DOHH2 (cell line): ENCODE measurements at regions not wholly inside any gene's neighbourhood (a gene's known extent, or its start where the extent isn't known, plus 50 kb on each side); places are given as distances from the start of the nearest gene placed in this dataset.

Experiments
- EZH2phosphoT487 ChIP-seq: fragments of 200-600 bp; sonication (generic); IDR thresholded peaks from 2 replicates; pipeline ENCODE4 v1.6.1; 2017; ENCODE audit warnings: borderline replicate concordance, mild to moderate bottlenecking, antibody characterized with exemption, low read length, moderate library complexity, mixed read lengths
- TF ChIP-seq, protein P1 (sequence below): fragments of 200-600 bp; sonication (generic); IDR thresholded peaks from one replicate; pipeline ENCODE4 v1.5.1; 2014; ENCODE audit warnings: antibody characterized with exemption, mild to moderate bottlenecking, low read depth, low read length; ENCODE audit not compliant: poor library complexity, severe bottlenecking

DNA sequence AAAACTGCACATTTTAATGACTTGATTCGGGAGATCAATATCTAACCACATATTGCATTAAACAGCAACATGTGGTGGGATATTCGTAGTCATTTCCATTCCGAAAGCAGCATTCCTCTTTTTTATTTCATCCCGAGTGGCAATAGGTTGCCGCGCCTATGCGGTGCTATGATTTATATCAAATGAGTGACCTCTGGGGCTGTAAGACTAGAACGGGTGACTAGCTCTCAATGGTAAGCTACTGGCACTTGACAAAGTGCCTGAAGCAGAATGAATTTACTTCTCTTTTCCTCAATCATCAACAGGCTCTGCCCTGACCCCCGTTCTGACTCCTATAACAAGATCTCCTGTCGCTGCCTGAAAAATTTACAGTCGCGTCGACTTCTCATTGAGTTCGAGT lies 162.3 kb downstream of the ZNF281 start:
- TF ChIP-seq, protein P1, sequence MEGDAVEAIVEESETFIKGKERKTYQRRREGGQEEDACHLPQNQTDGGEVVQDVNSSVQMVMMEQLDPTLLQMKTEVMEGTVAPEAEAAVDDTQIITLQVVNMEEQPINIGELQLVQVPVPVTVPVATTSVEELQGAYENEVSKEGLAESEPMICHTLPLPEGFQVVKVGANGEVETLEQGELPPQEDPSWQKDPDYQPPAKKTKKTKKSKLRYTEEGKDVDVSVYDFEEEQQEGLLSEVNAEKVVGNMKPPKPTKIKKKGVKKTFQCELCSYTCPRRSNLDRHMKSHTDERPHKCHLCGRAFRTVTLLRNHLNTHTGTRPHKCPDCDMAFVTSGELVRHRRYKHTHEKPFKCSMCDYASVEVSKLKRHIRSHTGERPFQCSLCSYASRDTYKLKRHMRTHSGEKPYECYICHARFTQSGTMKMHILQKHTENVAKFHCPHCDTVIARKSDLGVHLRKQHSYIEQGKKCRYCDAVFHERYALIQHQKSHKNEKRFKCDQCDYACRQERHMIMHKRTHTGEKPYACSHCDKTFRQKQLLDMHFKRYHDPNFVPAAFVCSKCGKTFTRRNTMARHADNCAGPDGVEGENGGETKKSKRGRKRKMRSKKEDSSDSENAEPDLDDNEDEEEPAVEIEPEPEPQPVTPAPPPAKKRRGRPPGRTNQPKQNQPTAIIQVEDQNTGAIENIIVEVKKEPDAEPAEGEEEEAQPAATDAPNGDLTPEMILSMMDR, result no peak
- TF ChIP-seq EZH2phosphoT487, result no peak
